AG04449 (cell line): ENCODE measurements at regions not wholly inside any gene's neighbourhood (a gene's known extent, or its start where the extent isn't known, plus 50 kb on each side); places are given as distances from the start of the nearest gene placed in this dataset.
"Not testable (repeated sequence)": the region's sequence is repeated elsewhere in the genome, so short reads cannot be mapped to it uniquely, and the experiment has no call there.

Experiments
- CTCF ChIA-PET: fragments of 350-600 bp; formaldehyde crosslinking; extraction: SDS; loops from one replicate; lab custom pipeline; 2021; ENCODE audit warnings: antibody characterized with exemption; lab: Yijun Ruan, JAX
- POLR2A ChIA-PET: fragments of 400-600, 350-600 bp; formaldehyde crosslinking; extraction: SDS; loops from one replicate; lab custom pipeline; 2020; ENCODE audit warnings: antibody characterized with exemption, inconsistent platforms; lab: Yijun Ruan, JAX
- DNase-seq: peaks from one replicate; pipeline ENCODE4 v3.0.0-alpha.2; 2010; ENCODE audit warnings: low read depth, low spot score
- H3K4me3 ChIP-seq: 2 replicates; pipeline ENCODE4 v1.5.1; 2011; ENCODE audit warnings: low read depth, mild to moderate bottlenecking, control low read depth, low read length

GRCh38 chr1:149219539-149219938 lies 116.2 kb upstream of the NBPF9 start:
- CTCF ChIA-PET, H3K4me3 ChIP-seq, DNase-seq, POLR2A ChIA-PET: not testable (repeated sequence)

GRCh38 chr1:149220463-149221074 lies 117.2 kb upstream of the NBPF9 start:
- DNase-seq, CTCF ChIA-PET, POLR2A ChIA-PET, H3K4me3 ChIP-seq: not testable (repeated sequence)

GRCh38 chr1:149227933-149228665 lies 124.7 kb upstream of the NBPF9 start:
- DNase-seq, CTCF ChIA-PET, H3K4me3 ChIP-seq, POLR2A ChIA-PET: not testable (repeated sequence)

GRCh38 chr1:149228672-149229585 lies 125.6 kb upstream of the NBPF9 start:
- CTCF ChIA-PET, DNase-seq, POLR2A ChIA-PET, H3K4me3 ChIP-seq: not testable (repeated sequence)

GRCh38 chr1:149229813-149230212 lies 126.5 kb upstream of the NBPF9 start:
- H3K4me3 ChIP-seq, DNase-seq, POLR2A ChIA-PET, CTCF ChIA-PET: not testable (repeated sequence)

GRCh38 chr1:149234926-149235914 lies 131.9 kb upstream of the NBPF9 start:
- H3K4me3 ChIP-seq, DNase-seq, POLR2A ChIA-PET, CTCF ChIA-PET: not testable (repeated sequence)

- CTCF ChIA-PET, DNase-seq, H3K4me3 ChIP-seq, POLR2A ChIA-PET: not testable (repeated sequence)
Observed at GRCh38 chr1:149237515-149237914, 134.2 kb upstream of the NBPF9 start.

- POLR2A ChIA-PET, H3K4me3 ChIP-seq, DNase-seq, CTCF ChIA-PET: not testable (repeated sequence)
Observed at GRCh38 chr1:149239897-149240508, 136.7 kb upstream of the NBPF9 start.

GRCh38 chr1:149240530-149240929 lies 137.2 kb upstream of the NBPF9 start:
- H3K4me3 ChIP-seq, CTCF ChIA-PET, DNase-seq, POLR2A ChIA-PET: not testable (repeated sequence)

GRCh38 chr1:149241272-149241671 lies 137.9 kb upstream of the NBPF9 start:
- DNase-seq, H3K4me3 ChIP-seq, POLR2A ChIA-PET, CTCF ChIA-PET: not testable (repeated sequence)

GRCh38 chr1:149243572-149243971 lies 140.2 kb upstream of the NBPF9 start:
- POLR2A ChIA-PET, H3K4me3 ChIP-seq, CTCF ChIA-PET, DNase-seq: not testable (repeated sequence)

GRCh38 chr1:149244621-149245020 lies 141.3 kb upstream of the NBPF9 start:
- H3K4me3 ChIP-seq, CTCF ChIA-PET, DNase-seq, POLR2A ChIA-PET: not testable (repeated sequence)

GRCh38 chr1:149246212-149246611 lies 142.9 kb upstream of the NBPF9 start:
- CTCF ChIA-PET, POLR2A ChIA-PET: not testable (repeated sequence)

GRCh38 chr1:149248610-149249009 lies 145.3 kb upstream of the NBPF9 start:
- POLR2A ChIA-PET, H3K4me3 ChIP-seq, CTCF ChIA-PET, DNase-seq: not testable (repeated sequence)

More at GRCh38 chr1:149246212-149246611, 142.9 kb upstream of the NBPF9 start:
- not testable (repeated sequence) for H3K4me3 ChIP-seq, DNase-seq

- DNase-seq, H3K4me3 ChIP-seq, POLR2A ChIA-PET, CTCF ChIA-PET: not testable (repeated sequence)
Observed at GRCh38 chr1:149249850-149250467, 146.6 kb upstream of the NBPF9 start.
